Globus pallidus (tissue), 1 donor: ENCODE measurements at regions not wholly inside any gene's neighbourhood (a gene's known extent, or its start where the extent isn't known, plus 50 kb on each side); places are given as distances from the start of the nearest gene placed in this dataset.

Source experiments
- DNase-seq: peaks from one replicate; pipeline ENCODE4 v3.0.0-alpha.2; 2015; ENCODE audit warnings: low spot score

DNA sequence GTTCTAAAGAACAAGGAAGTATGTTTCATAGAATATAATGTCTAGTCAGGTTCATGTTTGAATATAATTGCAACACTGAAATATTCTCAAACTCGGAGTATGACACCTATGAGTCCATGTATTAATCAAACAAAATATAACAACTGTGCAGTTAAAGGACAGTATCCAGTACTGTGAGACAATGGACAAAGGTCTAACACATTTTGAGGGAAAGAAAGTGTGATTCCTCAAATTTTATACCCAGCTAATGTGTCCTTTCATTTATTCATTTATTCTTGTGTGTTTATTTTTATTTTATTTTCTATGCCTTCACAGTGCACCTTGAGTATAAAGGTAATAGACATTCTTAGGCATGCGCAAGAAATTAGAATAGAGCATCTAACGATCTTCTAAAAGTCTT, 401.0 kb upstream of the ZFHX3 start:
- DNase-seq, result no peak

DNA sequence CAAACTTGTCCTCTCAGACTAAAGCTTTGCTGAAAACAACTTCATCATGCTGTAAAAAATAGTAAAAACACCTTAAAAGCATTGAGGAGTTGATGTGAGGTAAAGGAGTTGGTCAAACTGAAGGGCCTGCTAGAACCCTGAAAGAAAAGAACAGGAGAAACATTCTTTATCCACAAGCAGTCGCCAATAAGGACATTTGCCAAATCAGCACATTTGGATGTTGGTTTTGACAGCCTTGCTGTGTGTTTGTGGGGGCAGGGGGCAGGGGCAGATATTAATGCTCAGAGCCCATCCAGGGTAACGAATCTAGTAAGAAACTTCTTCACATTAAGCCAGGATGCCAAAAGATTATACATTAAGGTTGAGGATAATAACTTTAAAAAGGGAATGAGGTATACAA, 399.9 kb upstream of the ZFHX3 start:
- DNase-seq, result no peak

DNA sequence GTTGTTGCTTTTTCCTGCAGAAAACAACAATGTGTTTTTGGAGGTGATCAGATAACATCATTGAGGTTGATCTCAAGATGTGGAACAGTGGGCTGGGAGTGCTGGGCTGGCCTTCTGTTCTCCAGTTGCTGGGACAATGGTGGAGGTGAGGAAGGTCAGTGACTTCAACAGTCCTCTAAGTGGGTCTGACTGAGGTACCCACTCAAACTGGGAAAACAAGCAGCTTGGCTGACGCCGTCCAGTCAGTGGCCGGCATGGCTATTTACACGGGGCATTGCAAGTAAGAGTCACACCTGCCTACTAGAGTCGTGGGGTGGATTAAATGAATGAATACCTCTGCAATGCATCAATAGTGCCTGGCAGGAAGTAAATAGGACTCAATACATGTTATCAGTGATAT, 386.7 kb upstream of the ZFHX3 start:
- no peak for DNase-seq

GRCh38 chr16:73433731-73434307, 385.9 kb upstream of the ZFHX3 start:
- DNase-seq, result no peak

DNA sequence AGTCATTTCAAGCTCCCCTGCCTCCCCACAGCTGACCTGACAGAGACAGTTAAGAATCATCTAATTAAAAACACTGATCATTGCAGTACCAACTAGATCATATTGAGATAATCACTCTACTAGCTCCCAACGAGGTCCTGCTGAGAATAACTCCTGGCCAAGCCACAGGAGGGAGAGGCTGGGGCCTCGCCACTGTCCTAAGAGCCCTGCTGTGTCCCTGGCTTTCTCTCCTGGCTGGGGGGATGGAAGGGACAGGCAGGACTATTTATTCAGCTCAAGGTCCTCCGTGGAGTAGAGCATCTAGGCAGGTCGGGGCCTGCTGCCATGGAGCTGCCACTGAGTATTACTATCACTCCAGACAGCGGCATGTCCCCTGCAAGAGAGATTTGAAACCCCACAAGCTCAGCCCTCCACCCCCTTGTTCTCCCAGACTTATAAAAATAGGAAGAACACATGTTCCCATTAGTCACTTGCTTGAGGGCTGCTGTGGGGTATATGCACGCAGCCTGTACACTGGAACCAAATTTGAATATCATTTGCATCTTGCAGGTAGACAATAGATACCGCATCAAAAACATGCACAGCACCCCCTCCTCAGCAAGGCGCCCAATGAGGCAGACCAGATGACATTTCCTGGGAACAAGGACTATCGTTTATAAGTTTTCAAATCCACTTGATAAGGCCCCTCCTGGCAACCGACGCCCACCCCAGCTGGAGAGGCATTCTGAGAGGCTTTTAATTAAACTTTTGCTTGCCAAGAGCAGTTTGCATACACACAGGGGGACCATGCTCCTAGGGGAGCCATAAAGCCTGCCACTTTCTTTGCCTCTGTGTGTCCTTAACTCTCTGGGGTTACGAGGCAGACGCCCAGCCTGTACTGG, 385.2 kb upstream of the ZFHX3 start:
- DNase-seq, result no peak

GRCh38 chr16:73430138-73430537, 382.2 kb upstream of the ZFHX3 start:
- DNase-seq, result no peak

DNA sequence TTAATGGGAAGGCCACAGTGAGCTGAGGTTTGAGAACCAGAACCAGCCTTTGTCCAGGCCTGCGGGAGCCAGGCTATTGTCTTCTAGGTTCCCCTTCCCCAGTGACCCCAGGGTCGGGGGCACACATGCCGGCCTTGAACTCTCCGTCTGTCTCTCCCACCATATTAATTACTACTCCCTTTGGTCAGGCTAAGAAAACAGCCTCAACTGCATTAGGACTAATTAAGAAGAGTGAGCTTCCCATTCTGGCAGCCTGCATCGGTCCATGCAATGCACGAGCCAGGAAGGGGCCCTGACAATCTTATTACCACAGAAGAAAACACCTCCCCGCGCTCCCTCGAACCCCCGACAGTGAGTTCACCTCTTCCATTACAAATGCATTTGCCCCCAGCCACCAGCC, 380.2 kb upstream of the ZFHX3 start:
- no peak for DNase-seq

GRCh38 chr16:73427164-73427563, 379.2 kb upstream of the ZFHX3 start:
- DNase-seq, result no peak

GRCh38 chr16:73426433-73427160, 378.7 kb upstream of the ZFHX3 start:
- DNase-seq, result no peak

DNA sequence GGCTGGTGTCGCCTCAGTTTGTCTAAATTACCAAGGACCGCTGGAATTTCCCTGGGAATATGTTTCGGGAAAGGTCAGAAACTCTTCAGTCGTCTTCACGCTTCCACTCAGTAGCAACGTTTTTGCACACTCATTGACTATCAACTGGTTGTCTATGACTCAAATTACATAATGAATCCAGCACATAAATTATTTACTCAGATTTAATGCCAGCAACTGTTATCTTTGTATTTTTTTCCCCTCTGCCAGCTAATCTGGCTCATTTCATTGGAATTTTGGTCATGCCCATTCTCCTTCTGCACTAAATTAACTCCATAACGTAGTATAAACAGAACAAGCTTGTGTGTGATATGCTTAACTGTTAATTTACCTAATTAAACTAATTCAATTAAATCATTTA, 372.7 kb upstream of the ZFHX3 start:
- DNase-seq, result no peak

DNA sequence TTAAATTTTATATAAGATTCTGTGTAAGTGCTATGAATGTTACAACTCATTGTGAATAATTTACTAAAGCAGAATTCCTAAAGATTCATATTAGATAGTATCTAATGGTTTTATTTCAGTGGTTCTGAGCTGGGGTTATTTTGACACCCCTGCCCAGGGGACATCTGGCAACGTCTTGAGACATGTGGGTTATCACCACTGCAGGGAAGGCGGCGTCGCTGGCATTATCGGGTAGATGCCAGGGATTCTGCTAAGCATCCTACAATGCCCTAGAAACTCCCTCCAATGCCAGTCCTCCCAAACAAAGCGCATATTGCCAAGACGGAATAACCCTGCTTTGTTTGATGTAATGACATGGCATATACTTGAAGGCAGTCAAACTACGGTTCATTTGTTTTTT, 372.3 kb upstream of the ZFHX3 start:
- peak; percentile 6 for DNase-seq

DNA sequence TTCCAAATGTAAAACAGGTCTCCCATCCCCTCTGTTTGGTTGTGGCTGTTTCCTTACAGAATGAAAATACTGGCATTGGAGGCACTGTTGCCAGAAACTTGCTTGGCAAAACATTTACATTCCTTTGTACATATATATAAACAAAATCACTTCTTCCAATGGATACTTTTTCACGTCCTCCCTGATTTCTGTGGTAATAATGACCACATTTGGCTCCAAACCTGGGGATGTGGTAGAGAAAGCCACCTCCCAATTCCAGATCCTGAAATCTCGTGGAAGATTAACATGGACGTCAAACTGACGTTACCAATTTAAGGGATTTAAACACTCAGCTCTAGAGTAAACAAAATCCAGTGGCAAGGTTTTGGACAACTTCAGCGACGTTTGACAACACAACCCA, 370.8 kb upstream of the ZFHX3 start:
- DNase-seq, result no peak

DNA sequence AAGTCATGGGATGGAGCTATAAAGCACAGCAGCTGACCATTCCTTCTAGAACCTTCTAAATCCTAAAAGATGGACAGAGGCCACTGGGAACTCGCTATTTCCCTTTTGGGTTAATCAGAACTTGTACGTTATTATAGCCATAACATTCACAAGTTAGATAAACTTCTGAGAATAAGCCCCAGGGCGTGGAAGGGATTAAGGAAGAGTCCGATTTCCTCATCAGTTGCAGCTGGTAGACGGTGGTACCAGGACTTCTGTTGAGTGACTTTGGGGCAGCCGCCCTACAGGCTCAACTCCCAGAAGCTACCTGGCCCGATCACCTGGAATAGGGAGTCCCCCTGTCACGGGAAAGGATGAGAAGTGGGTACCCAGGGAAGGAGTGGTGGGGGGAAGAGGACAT, 370.1 kb upstream of the ZFHX3 start:
- no peak for DNase-seq

GRCh38 chr16:73415286-73415685, 367.4 kb upstream of the ZFHX3 start:
- DNase-seq, result no peak

- no peak for DNase-seq
These were observed 366.7 kb upstream of the ZFHX3 start for GRCh38 chr16:73414638-73415037.

DNA sequence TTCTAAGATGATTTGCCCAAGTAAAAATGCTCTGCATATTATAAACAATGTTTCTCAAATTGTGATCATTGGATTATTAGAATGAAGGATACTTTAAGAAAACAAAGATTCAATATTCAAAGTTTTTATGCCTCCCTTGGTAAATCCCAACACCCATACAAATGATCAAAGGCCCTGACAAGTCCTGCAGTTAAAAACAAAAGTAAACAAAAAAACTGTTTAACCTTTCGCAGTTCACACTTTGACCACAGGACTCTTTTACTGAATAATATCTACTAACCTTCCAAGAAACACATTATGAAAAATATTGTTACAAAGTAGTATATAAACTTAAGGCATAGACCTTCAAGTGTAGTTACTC, 365.9 kb upstream of the ZFHX3 start:
- no peak for DNase-seq

DNA sequence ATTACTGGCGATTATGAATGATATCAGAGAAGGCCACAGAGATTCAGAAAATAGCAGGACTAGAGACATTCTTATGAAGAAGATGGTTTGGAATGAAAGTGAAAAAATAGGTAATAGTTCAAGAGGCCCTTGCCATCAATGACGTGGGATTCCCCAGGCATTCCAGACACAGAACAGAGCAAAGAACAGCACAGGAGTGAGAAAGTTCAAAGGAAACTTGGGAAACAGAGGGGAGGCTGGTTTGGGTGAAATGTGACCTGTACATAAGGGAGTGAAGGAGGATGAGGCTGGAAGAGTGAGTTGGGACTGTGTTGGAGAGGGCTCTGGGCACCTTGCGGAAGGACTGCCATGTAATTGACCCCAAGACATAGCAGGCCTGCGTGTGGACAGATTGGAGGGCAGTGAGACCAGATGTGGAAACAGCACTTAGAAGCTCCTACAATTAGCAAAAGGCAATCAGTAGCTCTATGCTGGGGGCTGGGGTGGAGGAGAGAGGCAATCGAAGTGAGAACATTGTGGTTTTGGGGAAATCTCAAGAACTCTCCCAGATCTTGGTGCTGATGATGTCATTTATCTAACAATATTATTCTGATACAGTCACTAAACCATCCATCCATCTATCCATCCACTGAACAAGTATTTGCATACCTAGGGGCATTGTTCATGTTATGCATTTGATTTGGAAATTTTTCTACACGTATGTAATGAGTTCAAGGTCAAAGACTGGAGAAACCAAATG, 365.3 kb upstream of the ZFHX3 start:
- no peak for DNase-seq

DNA sequence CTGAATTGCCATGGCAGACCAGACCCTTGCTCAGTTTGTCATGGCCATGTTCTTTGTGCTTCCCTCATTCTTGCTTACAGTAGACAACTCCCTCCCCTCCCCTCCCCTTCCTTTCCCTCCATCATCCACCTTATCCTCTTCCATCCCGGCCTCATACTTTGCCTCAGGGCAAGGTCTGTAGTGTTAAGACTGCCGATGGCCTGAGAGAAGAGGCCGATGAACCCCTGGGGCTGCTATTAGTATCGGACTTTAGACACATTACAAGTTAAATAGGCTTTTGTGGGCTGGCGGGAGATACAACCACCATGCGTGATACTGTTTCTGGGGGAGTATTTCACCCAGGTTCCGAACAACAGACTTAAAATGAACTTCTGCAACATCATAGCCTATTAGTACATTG, 364.5 kb upstream of the ZFHX3 start:
- DNase-seq, result no peak

DNA sequence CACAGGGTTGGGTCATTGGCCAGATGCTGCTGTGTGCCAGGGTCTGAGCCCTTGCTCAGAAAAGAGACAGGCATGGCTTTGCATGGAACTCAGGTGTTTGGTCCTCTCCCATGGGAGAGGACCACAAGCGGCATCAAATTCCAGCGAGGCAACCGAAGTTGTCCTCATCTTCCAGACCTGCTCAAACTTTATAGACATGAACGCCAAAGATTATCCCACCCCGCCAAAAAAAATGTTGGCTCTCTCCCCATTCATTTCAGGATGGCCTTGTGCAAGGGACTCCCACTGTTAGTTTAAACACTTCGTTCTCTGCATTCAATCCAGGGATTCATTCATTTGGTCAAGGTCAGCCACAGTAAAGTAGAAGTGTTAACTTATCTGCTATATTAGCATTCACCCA, 360.8 kb upstream of the ZFHX3 start:
- no peak for DNase-seq

GRCh38 chr16:73408311-73408710, 360.4 kb upstream of the ZFHX3 start:
- DNase-seq, result no peak

GRCh38 chr16:73405851-73406250, 357.9 kb upstream of the ZFHX3 start:
- DNase-seq, result no peak

DNA sequence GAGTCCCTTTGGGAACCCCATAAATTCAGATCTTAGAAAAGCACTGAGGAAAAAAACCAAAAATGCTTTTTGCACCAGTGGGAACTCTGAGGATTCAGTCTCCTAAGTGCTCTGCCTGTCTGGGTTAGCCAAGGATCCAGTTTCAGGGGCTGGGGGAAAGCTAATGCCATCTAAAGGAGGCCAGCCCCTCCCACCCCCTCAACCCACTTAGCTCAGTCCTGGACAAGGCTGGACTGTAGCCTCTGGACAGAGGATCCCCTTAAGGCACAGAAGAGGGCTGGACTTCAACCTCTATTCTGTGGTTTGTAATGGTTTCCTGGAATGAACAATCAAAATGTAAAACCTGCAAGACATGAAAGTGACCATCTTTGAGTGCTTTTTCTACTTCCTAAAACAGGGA, 356.1 kb upstream of the ZFHX3 start:
- no peak for DNase-seq

GRCh38 chr16:73403291-73403690, 355.4 kb upstream of the ZFHX3 start:
- DNase-seq, result no peak
